NOMO-1 treated with dmso at 0.1 percent for 144 hours (cell line): ENCODE measurements at regions not wholly inside any gene's neighbourhood (a gene's known extent, or its start where the extent isn't known, plus 50 kb on each side); places are given as distances from the start of the nearest gene placed in this dataset.

Experiments
- DNase-seq: peaks from one replicate; lab custom pipeline; 2025; ENCODE audit not compliant: unreplicated experiment; lab: John Stamatoyannopoulos, UW

DNA sequence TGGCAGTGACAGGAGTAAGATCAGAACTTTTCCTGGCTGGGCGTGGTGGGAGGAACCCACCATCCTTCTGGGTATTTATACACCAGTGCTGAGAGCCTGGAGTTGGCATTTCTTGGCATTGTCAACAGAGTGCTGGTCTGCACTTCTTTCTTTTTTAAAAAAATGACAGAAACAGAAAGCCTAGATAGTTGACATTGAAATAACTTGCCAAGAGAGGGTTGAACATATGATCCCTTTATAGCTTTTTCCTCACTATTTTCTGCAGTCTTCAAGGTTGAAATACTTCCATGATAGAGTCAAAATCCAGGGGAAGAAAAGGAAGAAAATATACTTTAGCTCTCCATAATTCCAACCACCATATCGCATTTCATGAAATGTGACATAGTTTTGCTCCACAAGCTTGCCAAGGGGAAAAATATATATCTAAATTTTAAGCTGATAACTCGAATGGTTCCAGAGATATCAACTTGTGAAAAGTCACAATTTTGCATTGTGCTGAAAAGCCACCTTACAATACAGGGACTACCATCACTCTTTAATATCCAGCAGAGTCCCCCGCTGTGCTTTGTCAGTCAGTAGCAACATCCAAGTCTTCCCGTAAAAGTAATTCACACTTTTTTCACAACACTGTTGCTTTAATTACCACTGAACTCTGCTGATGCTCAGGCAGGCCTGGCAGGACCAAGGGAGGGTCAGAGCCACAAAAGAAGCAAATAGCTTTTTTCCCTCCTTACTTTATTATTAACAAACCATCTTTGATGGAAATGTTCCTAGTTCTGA lies 764.9 kb upstream of the FANCL start:
- no peak for DNase-seq

DNA sequence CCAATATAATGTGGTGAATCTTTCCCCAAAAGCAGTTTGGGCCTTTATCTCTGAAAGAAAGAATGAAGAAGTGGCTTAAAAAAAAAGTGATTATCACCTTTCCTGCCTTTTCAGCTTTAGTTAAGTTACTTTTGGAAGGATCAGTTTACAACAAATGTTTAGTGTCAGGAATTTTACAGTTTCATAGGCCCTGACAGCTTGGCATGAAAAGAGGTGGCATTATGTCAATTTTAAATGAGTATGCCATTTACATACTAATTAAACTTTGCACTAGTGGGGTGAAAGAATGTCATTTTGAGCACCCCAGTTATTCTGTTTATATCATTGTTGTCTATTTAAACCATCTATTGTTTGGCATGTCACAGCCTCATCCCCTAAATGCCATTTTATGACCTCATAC lies 763.5 kb upstream of the FANCL start:
- DNase-seq, result no peak

DNA sequence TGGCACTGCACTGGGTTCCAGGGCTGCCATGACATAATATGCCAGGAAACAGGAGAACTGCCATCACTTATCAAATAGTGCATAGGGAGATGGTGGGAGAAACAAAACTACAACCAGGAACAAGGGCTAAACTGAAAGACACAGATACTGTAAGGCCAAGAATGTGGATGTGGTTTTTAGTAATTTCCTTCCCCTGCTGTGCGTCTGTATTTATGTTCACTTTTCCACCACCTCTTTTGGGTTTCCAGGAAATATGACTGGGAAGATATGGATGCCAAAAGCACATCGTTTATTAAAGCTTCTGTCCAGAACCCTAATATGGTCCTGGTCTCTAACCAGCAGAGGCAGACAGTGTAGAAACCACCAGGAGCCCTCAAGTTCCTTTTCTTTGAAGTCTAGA lies 759.7 kb upstream of the FANCL start:
- DNase-seq, result no peak

DNA sequence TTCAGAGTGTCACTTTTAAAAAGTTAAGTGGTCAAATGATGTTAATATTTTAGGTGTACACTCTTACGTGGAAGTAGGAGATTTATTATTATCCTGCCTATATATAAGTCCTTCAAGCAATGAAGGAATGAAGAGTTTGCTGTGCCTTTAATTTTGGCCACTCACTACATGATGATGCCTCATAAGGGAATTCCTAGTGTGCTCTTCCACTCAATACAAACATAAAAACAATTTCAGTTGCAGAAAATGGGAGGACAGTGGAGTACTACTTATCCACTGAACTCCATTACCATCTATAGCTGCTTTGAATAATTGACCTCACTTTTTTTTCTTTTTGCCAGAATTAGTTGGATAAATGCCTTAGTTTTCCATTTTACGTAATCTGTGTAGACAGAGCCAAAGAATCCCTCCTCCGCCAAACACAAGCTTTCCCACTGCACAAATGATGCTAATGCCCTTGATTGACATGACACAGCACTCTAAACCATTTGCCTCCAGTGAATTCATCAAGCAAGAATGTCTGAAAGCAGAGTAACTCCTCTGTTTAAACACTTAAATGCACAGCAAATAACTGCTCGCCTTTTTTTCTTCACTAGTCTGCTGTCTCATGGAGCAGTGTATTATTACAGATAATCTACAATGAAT lies 751.1 kb upstream of the FANCL start:
- no peak for DNase-seq

DNA sequence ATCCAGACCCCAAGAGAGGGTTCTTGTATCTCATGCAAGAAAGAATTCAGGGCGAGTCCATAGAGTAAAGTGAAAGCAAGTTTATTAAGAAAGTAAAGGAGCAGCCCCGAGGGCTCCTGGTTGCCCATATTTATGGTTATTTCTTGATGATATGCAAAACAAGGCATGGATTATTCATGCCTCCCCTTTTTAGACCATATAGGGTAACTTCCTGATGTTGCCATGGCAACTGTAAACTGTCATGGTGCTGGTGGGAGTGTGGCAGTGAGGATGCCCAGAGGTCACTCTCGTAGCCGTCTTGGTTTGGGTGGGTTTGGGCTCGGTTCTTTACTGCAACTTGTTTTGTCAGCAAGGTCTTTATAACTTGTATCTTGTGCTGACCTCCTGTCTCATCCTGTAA lies 750.2 kb upstream of the FANCL start:
- DNase-seq, result no peak

DNA sequence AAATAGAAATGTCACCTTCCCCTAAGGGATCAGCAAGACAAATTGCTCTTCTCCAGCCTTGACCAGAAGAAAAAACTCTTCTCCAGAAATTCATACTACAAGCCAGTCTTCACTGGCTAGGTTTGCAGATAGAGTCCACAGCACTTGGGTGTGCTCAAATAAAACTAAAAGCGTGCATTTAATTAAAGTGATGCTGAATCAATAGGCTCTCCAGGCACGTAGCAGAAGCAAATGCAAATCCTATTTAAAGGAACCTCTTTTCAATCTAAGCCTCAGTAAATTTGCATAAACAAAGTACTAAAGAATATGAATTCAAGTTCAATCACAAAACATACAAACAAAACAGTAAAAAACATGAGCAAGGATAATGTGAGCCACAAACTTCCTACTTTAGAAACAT lies 744.4 kb upstream of the FANCL start:
- no peak for DNase-seq

DNA sequence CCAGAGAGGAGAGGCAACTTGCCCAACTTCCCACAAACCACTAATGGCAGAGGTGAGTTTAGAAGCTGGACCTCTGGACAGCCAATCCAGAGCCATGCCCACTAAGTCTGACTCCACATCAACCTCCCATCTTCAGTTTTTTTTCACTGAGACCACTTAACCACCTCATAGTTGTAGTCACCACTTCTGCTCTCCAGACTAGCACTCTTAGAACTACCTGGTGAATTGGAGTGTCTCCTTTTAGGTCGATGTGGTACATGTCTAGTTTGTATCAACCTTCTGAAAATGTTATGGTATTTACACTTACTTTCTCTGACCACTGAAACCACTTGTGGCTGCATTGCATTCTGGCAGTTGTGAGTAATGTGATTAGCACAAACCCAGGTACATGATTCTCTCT lies 743.6 kb upstream of the FANCL start:
- no peak for DNase-seq

DNA sequence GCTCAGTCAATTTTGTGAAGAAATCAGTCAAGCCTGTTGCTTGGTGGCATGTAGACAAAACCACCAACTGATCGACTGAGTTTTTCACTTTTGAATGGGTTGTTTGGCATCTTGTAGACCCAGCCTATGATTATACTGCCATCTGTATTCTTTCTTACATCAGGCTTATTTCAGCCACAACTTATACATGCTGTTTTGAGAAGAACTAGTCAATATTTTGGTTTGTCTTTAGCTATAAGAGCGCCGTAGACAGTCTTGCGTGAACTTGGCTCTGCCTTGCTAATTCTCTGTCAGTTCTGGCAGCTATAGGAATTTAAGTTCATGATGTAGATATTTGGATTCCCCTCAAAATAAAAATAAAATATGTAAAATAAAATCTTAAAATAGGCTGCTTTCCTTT lies 742.0 kb upstream of the FANCL start:
- DNase-seq, result no peak

DNA sequence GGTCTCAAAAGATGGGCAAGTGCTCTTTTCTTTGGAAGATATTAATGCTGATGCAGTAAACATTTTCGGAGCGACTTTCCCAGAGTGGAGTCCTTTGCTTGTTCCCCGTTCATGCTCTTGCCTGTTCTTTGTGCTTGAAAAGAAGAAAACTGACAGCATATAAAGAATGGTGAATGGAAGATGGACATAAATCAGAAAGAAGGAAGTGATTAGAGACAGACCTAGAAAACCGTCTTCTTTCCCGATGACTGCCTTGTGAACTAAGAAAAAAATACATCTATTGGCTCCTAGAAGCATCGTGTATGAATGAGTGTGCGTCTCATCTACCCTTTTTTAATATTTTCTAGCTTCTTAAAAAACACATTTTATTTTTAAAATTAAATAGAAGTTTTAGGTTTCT lies 740.1 kb upstream of the FANCL start:
- no peak for DNase-seq

DNA sequence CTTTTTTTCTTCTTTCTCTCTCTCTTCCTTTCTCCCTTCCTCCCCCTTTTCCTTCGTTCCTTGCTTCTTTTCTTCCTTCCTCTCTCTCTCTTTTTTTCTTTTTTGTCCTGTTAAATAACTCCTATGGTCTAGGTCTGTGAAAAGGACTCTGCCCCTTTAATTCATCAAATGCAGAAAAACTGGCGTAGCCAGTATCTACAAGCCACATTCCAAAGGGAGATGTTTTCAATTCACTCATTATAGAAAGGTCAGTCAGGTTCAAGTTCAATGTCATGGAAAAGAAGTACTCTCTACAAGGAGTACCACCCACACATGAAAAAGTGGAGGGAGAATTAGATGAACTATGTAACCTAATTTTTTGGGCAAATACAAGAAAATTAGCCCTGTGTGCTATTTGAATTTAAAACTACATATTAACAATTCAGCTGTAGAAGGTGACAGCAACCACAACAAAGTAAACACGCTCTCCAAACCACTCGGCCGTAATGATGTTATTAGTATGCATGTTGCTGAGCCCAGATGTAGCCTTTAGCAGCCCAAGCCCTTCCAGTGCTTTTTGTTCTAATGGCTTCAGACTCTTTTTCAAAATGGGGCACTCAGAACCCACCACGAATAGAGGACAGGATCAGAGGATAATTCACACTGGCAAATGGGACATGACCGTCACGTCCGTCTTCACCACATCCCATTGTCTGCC lies 735.4 kb upstream of the FANCL start:
- DNase-seq, result no peak

DNA sequence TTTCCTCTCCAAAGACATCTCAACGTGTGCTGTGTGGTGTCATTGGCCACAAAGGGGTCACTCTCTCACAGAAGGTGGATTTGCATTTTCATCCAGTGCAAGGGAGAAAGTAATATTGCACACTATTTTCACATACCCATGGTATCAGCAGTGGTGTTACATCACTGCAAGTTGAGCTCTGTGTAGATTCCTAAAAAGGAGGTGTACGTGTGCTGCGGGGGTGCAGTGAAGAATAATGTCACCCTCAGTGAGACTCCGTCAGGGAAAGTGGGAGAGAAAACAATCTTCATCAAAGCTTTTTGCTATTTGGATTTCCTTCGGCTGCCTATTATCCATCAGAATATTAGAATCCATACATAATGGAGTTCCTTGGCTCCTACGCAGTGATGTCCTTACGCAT lies 733.8 kb upstream of the FANCL start:
- DNase-seq, result no peak

DNA sequence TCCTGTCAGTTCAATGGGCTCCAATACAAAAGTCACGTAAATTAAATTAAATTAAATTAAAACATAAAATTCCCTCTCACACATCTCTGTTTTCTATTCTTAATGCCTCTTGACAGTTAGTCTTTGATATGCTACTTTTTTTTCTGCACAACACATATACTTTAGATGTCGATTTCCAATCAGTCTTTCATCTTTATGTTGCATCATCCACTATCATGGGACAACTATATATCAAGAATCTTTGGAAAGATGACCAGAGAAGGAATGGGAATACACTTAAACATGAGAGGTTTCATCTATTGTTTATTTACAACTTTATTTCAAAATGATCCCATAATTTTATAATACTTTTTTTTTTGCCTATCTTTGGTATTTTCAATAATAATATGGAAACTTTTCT lies 733.3 kb upstream of the FANCL start:
- no peak for DNase-seq

DNA sequence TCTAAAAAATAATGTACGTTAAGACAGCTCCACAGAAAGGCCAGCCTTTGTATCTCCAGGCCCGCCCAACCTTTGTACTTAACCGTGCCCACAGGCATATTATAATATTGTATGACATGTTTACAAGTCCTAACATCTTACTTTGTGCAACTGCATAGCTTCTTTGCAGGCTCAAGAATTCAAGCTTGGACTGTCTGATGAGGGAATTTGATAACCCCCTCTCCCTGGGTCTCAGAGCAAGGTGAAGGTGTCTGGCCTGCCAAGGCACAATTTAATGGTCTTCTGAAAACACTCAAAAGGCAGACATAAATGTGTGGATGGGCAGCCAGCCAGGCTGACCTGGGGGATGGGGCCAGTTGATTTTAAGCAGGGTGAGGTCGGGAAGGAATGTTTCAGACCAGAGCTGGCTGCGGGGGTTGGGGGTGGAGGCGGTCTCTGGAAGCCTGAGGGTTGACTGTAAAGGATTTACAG lies 732.7 kb upstream of the FANCL start:
- DNase-seq, result no peak

DNA sequence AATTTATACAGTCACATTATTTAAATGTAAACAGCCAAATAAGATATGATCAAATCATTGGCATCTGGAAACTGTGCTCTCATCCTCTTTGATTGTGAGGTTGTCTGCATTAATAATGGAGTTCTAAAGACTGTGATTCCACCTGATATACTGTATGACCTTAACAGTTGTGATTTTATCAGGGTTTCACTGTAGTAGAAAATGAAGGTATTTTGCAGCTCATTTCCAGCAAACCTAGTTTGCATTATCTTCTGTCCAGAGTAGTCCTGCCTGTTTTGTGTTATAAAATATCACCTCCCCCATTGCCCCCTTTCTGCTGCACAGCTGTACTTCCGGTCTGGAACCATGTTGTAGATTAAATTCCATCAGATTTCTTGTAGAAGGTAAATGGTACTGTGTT lies 731.6 kb upstream of the FANCL start:
- DNase-seq, result no peak

DNA sequence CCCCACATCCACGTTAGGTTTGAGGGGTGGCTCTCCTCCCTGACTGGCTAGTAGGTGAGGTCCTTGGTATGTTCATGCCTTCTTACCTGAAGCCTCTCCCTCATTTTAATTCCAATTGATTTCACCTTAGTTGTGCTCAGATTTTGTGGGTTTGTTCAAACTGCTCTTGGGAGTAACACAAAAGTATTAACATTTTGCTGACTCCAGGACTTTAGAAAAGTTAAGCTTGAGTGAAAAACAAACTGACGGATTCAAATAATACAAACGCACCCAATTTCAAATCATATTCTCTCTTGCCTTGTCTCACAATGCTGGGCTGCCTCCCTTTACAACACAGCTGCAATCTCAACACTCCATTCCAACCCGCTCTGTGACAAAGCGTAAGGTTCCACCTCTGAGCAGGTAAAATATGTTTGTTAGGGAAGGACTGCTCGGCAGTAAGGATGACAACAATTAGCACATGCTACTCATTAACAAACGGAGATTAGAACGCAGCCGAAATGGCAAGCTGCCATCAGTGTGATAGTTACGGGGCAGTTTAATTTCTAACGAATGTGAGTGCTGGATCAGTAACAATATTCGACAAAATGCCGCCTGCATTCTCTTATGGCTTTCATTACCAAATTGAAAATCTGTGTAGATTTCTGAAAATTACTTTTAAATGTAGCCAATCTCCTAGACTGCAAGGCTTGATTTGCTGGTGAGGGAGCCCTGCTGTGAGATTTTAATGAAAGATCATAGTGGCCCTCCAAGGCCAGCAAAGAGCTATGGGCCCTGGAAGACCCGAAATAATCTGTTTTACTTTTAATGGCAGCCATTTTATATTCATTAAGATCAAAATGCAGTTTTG lies 730.6 kb upstream of the FANCL start:
- no peak for DNase-seq

DNA sequence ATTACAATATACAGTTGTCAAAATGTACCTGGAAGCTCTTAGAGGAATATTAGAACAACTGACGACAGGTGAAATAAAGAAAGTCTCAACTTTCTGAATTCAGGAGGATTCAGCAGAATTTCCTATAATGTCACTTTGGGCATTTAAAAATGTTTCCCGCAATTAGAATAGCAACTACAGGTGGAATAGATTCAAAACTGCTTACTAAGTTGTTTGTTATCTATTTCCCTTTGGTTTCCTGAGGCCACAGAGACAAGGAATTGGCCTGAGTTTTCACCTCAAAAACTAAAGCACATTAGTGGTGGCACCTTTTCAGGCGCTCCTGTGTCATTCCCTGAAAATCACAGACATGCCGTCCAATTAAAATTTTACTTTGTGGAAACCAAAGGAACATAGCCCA lies 729.2 kb upstream of the FANCL start:
- no peak for DNase-seq

DNA sequence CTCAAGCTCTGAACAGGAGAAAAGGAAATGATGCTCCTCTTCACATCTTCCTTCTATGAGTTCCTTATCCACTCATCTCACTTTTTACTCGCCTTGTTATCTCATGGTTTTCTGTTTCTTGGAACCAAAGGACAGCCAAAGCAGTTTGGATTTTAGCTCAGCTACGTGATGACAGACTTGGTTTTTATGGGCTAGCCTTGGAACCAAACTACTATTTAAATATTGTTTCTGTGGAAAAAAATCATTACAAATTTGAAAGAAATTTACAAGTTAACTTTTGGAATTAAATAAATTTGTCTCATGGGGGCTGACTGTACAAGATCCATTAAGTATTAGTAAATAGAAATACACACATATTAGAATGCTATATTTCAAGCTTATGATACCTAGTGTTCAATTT lies 727.8 kb upstream of the FANCL start:
- no peak for DNase-seq

DNA sequence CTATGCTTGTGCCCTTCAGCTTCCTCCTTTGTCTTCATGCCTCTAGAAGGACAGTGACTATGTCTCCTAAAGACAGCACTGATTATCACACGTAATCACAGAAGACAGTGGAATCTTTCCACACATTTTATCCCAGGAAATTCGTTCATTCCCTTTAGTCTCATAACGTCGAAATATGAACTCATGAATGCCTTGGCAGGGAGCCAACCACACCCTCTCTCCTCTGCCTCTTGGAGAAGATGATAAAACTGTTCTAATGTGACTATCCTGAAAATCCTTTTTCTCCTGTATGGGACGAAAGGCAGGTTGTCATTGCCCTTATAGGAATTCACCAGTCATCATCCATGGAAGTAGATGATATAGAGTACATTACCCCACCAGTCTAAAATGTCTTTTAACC lies 726.6 kb upstream of the FANCL start:
- DNase-seq, result no peak

DNA sequence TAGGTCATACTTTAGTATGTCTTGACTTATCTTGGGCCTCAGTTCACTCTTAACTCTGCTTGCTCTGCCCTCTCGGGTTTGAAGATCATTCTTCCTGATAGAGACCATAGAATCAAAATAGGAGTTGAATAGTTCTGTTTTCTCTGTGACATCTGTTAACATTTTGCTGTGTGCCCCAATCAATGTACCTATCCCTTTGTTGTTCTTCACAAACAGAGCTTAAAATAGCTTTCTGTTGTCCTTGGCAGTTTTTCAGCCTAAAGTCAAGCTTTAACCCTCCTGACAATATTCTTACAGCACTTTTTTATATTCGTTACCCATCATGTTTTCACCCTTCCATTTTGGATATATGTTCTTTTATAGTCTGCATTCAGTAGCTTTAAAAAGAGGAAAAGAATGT lies 724.5 kb upstream of the FANCL start:
- DNase-seq, result no peak

DNA sequence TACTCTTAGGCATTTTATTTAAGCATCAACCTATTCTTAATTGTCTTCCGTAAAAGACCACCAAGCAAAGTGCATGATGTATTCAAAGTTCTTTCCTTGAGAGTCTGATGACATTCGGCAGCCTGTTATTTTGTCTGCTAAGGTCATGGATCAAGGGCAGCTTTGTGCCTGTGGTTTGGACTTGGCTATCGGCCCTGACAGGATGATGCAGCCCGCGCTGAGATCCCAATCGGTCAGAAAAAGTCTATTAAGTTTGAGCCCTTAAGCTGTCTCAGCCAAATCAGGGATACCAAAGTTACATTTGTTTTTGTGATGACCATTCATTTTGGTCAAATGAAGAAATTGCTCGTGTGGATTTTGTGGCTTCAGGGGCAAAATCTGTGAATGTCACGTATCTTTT lies 718.9 kb upstream of the FANCL start:
- no peak for DNase-seq

DNA sequence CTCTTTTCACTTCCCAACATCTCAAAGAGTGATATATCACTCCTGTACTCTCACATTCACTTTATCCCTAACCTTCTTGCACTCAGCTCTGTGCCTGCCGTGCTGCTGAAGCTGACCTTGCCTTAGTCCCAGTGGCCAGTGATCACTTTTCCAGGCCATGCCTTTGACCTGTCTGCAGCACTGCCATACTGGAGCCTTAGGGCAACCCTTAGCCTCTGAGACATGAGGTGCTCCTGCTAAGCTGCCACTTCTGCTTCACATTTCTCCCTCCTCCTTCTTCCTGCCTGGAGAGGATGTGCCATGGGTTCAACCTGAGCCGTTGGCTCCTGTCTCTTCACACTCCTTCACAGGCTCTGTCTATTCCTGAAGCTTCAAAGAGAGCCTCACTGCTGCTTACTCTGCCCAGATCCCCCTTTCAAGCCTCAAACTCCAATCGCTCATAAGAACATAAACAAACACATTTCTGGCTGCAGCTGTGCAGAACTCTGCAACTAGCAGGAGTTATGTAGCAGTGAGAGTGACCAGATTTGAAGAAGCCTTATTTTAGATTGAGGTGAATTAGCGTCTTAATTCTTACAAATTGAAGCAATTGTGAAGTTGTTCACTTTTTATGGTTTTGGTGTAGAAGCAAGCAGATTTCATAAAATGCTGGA lies 716.2 kb upstream of the FANCL start:
- no peak for DNase-seq
